Tibial nerve (tissue), 3 donors: ENCODE measurements at regions not wholly inside any gene's neighbourhood (a gene's known extent, or its start where the extent isn't known, plus 50 kb on each side); places are given as distances from the start of the nearest gene placed in this dataset.

Experiments
- CTCF ChIP-seq, 5 experiments: fragments of 200-600 bp in 3 of 5; fragments of 450-650 bp in 2 of 5; sonication (generic) in 3 of 5; IDR thresholded peaks; one replicate each; pipeline ENCODE4 v1.5.1; 2016 to 2019; ENCODE audit warnings: antibody characterized with exemption in 5 of 5, mild to moderate bottlenecking in 3 of 5, moderate library complexity in 2 of 5
- POLR2A ChIP-seq, 2 donors: fragments of 450-650 bp; IDR thresholded peaks; one replicate each; pipeline ENCODE4 v1.6.1; 2017; ENCODE audit warnings: antibody characterized with exemption in 2 of 2, mild to moderate bottlenecking in 2 of 2, moderate library complexity in 2 of 2

- TF ChIP-seq CTCF (IDR thresholded peaks at IDR 0.05) (no peak), POLR2A (IDR thresholded peaks at IDR 0.05) (no peak)
Observed at GRCh38 chrX:12065251-12065650, 73.0 kb upstream of the FRMPD4 start.
